ENCODE measurements at regions not wholly inside any gene's neighbourhood (a gene's known extent, or its start where the extent isn't known, plus 50 kb on each side); places are given as distances from the start of the nearest gene placed in this dataset.
"Not testable (repeated sequence)": the region's sequence is repeated elsewhere in the genome, so short reads cannot be mapped to it uniquely, and the experiment has no call there.

GRCh38 chr3:40690749-40691451, 166.1 kb downstream of the ZNF621 start:
- H3K9me3 ChIP-seq (ENCODE audit: control insufficient read depth, low read length, poor library complexity, severe bottlenecking): no peaks in the 10 kb centered on the region
- H3K27me3 Mint-ChIP-seq: peaks cover 50% of the 10 kb centered on the region
- H3K27ac Mint-ChIP-seq: no peak overlapping the region
- no peak overlapping the region for H3K4me3 Mint-ChIP-seq
- no peaks in the 10 kb centered on the region for H3K36me3 Mint-ChIP-seq (ENCODE audit: low read depth)
- no peaks in the 10 kb centered on the region for H3K4me1 Mint-ChIP-seq
- DNase-seq (no peak), ATAC-seq (no peak)

GRCh38 chr3:40691452-40691861, 166.7 kb downstream of the ZNF621 start:
- DNase-seq (no peak), ATAC-seq (no peak)
- Mint-ChIP-seq H3K27ac (no peak overlapping the region), H3K27me3 (peaks cover 54% of the 10 kb centered on the region), H3K4me3 (no peak overlapping the region), H3K4me1 (no peaks in the 10 kb centered on the region), H3K36me3 (ENCODE audit: low read depth) (no peaks in the 10 kb centered on the region)
- no peaks in the 10 kb centered on the region for H3K9me3 ChIP-seq (ENCODE audit: control insufficient read depth, low read length, poor library complexity, severe bottlenecking)

- Mint-ChIP-seq H3K27me3 (peaks cover 48% of the 10 kb centered on the region), H3K36me3 (ENCODE audit: low read depth) (no peaks in the 10 kb centered on the region), H3K4me3 (no peak overlapping the region), H3K4me1 (no peaks in the 10 kb centered on the region), H3K27ac (no peak overlapping the region)
- ATAC-seq: no peak
- DNase-seq: no peak
- H3K9me3 ChIP-seq (ENCODE audit: control insufficient read depth, low read length, poor library complexity, severe bottlenecking): no peaks in the 10 kb centered on the region
These were observed 171.1 kb downstream of the ZNF621 start for GRCh38 chr3:40695848-40696247.

GRCh38 chr3:40698611-40699010, 173.9 kb downstream of the ZNF621 start:
- not testable (repeated sequence) for H3K4me1 Mint-ChIP-seq; H3K4me3 Mint-ChIP-seq; H3K9me3 ChIP-seq (ENCODE audit: control insufficient read depth, low read length, poor library complexity, severe bottlenecking); DNase-seq; ATAC-seq; H3K36me3 Mint-ChIP-seq (ENCODE audit: low read depth); H3K27ac Mint-ChIP-seq
- H3K27me3 Mint-ChIP-seq: peaks cover 38% of the 10 kb centered on the region

GRCh38 chr3:40701016-40701588, 176.3 kb downstream of the ZNF621 start:
- Mint-ChIP-seq H3K4me3 (no peak overlapping the region), H3K27me3 (peaks cover 22% of the 10 kb centered on the region), H3K36me3 (ENCODE audit: low read depth) (no peaks in the 10 kb centered on the region), H3K4me1 (no peaks in the 10 kb centered on the region), H3K27ac (no peak overlapping the region)
- ATAC-seq (no peak), DNase-seq (no peak)
- H3K9me3 ChIP-seq (ENCODE audit: control insufficient read depth, low read length, poor library complexity, severe bottlenecking): no peaks in the 10 kb centered on the region

- no peaks in the 10 kb centered on the region for H3K9me3 ChIP-seq (ENCODE audit: control insufficient read depth, low read length, poor library complexity, severe bottlenecking)
- H3K4me1 Mint-ChIP-seq: no peaks in the 10 kb centered on the region
- peaks cover 20% of the 10 kb centered on the region for H3K27me3 Mint-ChIP-seq
- peaks cover 3% of the 10 kb centered on the region for H3K36me3 Mint-ChIP-seq (ENCODE audit: low read depth)
- no peak for DNase-seq
- H3K27ac Mint-ChIP-seq: no peak overlapping the region
- no peak for ATAC-seq
- no peak overlapping the region for H3K4me3 Mint-ChIP-seq
These were observed 179.5 kb downstream of the ZNF621 start for GRCh38 chr3:40704224-40704623.

GRCh38 chr3:40705663-40706062, 180.9 kb downstream of the ZNF621 start:
- H3K27me3 Mint-ChIP-seq: peaks cover 15% of the 10 kb centered on the region
- DNase-seq: no peak
- ATAC-seq: no peak
- H3K36me3 Mint-ChIP-seq (ENCODE audit: low read depth): peaks cover 3% of the 10 kb centered on the region
- H3K4me3 Mint-ChIP-seq: no peak overlapping the region
- H3K27ac Mint-ChIP-seq: no peak overlapping the region
- H3K9me3 ChIP-seq (ENCODE audit: control insufficient read depth, low read length, poor library complexity, severe bottlenecking): no peaks in the 10 kb centered on the region
- no peaks in the 10 kb centered on the region for H3K4me1 Mint-ChIP-seq

- no peak overlapping the region for H3K4me3 Mint-ChIP-seq
- no peak overlapping the region for H3K27ac Mint-ChIP-seq
- ATAC-seq: no peak
- H3K4me1 Mint-ChIP-seq: peaks cover 6% of the 10 kb centered on the region
- peaks cover 8% of the 10 kb centered on the region for H3K36me3 Mint-ChIP-seq (ENCODE audit: low read depth)
- no peaks in the 10 kb centered on the region for H3K9me3 ChIP-seq (ENCODE audit: control insufficient read depth, low read length, poor library complexity, severe bottlenecking)
- DNase-seq: no peak
- peaks cover 50% of the 10 kb centered on the region for H3K27me3 Mint-ChIP-seq
These were observed 188.5 kb downstream of the ZNF621 start for GRCh38 chr3:40713306-40713705.

- no peak overlapping the region for H3K4me3 Mint-ChIP-seq
- H3K27me3 Mint-ChIP-seq: peaks cover 46% of the 10 kb centered on the region
- no peak overlapping the region for H3K27ac Mint-ChIP-seq
- no peak for ATAC-seq
- no peak for DNase-seq
- peaks cover 8% of the 10 kb centered on the region for H3K36me3 Mint-ChIP-seq (ENCODE audit: low read depth)
- H3K9me3 ChIP-seq (ENCODE audit: control insufficient read depth, low read length, poor library complexity, severe bottlenecking): no peaks in the 10 kb centered on the region
- H3K4me1 Mint-ChIP-seq: peaks cover 6% of the 10 kb centered on the region
These were observed 189.0 kb downstream of the ZNF621 start for GRCh38 chr3:40713795-40714194.

- H3K27ac Mint-ChIP-seq: no peak overlapping the region
- DNase-seq: no peak
- no peak overlapping the region for H3K4me3 Mint-ChIP-seq
- H3K36me3 Mint-ChIP-seq (ENCODE audit: low read depth): peaks cover 8% of the 10 kb centered on the region
- H3K27me3 Mint-ChIP-seq: peaks cover 46% of the 10 kb centered on the region
- no peak for ATAC-seq
- H3K4me1 Mint-ChIP-seq: peaks cover 6% of the 10 kb centered on the region
- H3K9me3 ChIP-seq (ENCODE audit: control insufficient read depth, low read length, poor library complexity, severe bottlenecking): no peaks in the 10 kb centered on the region
These were observed 190.1 kb downstream of the ZNF621 start for GRCh38 chr3:40714771-40715345.

- ATAC-seq (no peak), DNase-seq (no peak)
- peaks cover 8% of the 10 kb centered on the region for H3K36me3 Mint-ChIP-seq (ENCODE audit: low read depth)
- H3K4me3 Mint-ChIP-seq: no peak overlapping the region
- peaks cover 46% of the 10 kb centered on the region for H3K27me3 Mint-ChIP-seq
- no peaks in the 10 kb centered on the region for H3K9me3 ChIP-seq (ENCODE audit: control insufficient read depth, low read length, poor library complexity, severe bottlenecking)
- H3K4me1 Mint-ChIP-seq: peaks cover 6% of the 10 kb centered on the region
- H3K27ac Mint-ChIP-seq: no peak overlapping the region
These were observed 190.8 kb downstream of the ZNF621 start for GRCh38 chr3:40715551-40715950.

GRCh38 chr3:40717471-40717870, 192.7 kb downstream of the ZNF621 start:
- peaks cover 6% of the 10 kb centered on the region for H3K4me1 Mint-ChIP-seq
- H3K27ac Mint-ChIP-seq: no peak overlapping the region
- H3K4me3 Mint-ChIP-seq: no peak overlapping the region
- no peaks in the 10 kb centered on the region for H3K9me3 ChIP-seq (ENCODE audit: control insufficient read depth, low read length, poor library complexity, severe bottlenecking)
- H3K27me3 Mint-ChIP-seq: peaks cover 36% of the 10 kb centered on the region
- DNase-seq (no peak), ATAC-seq (no peak)
- peaks cover 8% of the 10 kb centered on the region for H3K36me3 Mint-ChIP-seq (ENCODE audit: low read depth)

GRCh38 chr3:40718209-40718608, 193.4 kb downstream of the ZNF621 start:
- Mint-ChIP-seq H3K36me3 (ENCODE audit: low read depth) (peaks cover 8% of the 10 kb centered on the region), H3K27ac (no peak overlapping the region)

GRCh38 chr3:40718681-40719080, 193.9 kb downstream of the ZNF621 start:
- no peak overlapping the region for H3K4me3 Mint-ChIP-seq
- no peak for ATAC-seq

More at GRCh38 chr3:40718209-40718608, 193.4 kb downstream of the ZNF621 start:
- no peak for ATAC-seq
- peaks cover 6% of the 10 kb centered on the region for H3K4me1 Mint-ChIP-seq
- H3K4me3 Mint-ChIP-seq: no peak overlapping the region
- no peaks in the 10 kb centered on the region for H3K9me3 ChIP-seq (ENCODE audit: control insufficient read depth, low read length, poor library complexity, severe bottlenecking)
- peaks cover 32% of the 10 kb centered on the region for H3K27me3 Mint-ChIP-seq
- DNase-seq: no peak

More at GRCh38 chr3:40718681-40719080, 193.9 kb downstream of the ZNF621 start:
- peaks cover 29% of the 10 kb centered on the region for H3K27me3 Mint-ChIP-seq
- peaks cover 4% of the 10 kb centered on the region for H3K4me1 Mint-ChIP-seq
- no peak for DNase-seq
- peaks cover 5% of the 10 kb centered on the region for H3K36me3 Mint-ChIP-seq (ENCODE audit: low read depth)
- no peak overlapping the region for H3K27ac Mint-ChIP-seq
- no peaks in the 10 kb centered on the region for H3K9me3 ChIP-seq (ENCODE audit: control insufficient read depth, low read length, poor library complexity, severe bottlenecking)

Data from T-helper 17 cell (primary cell).